HG02623 (cell line): ENCODE measurements at regions not wholly inside any gene's neighbourhood (a gene's known extent, or its start where the extent isn't known, plus 50 kb on each side); places are given as distances from the start of the nearest gene placed in this dataset.
"Not testable (repeated sequence)": the region's sequence is repeated elsewhere in the genome, so short reads cannot be mapped to it uniquely, and the experiment has no call there.

Experiments used
- ATAC-seq: cut with Tn5 transposase; IDR thresholded peaks from one replicate; pipeline ENCODE4 v1.9.1; 2021; ENCODE audit warnings: moderate library complexity; ENCODE audit not compliant: unreplicated experiment

DNA sequence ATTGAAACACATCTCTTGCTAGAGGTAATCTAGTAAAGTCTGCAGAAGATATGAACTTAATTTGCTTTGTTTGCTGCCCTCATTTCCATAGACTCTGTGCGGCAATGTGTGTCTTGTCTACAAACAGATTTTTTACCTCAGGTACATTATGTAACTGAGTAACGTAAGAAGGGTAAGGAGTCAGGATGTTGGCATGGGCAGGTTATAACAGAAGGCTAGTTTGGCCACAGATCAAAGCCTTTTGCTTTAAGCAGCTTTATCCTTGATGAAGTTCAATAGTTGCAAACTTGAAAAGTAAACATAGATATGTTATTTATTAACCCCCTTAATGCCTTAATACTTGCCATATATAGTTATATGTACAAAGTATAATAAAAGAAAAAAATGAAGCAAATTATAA lies 391.6 kb upstream of the FKBP1C start:
- ATAC-seq, result no peak

DNA sequence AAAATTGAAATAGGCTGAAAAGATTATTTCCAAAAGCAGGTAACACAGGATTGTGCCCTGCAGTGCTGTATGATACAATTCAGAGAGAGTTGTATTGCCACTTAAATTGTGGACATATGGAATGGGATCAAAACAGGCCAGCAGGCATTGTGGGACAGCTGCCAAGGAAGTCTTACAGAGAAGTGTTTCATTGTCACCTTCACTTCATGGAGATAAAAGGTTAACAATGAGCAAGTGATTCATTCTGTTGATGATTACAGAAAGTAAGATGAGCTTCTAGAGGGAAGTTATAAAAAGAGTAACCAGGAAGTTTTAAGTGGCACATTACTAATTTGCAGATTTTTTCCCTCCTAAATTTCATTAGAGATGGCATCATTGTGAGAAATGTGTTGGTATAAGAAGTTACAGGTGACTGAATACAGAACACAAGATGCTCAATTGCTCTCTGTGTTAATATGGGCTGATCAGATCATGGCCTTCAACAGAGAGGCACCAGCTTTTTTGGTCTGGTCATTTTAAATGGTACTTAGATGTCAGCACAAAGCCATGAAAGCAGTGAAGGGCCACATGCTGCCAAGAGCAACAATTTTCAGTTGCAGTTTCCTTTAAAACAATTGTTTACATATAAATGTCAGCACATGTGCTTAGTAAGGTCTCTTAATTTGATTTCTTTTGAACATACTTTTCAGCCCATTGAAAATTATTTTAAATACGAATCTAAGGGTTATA lies 402.5 kb upstream of the FKBP1C start:
- ATAC-seq, result no peak

DNA sequence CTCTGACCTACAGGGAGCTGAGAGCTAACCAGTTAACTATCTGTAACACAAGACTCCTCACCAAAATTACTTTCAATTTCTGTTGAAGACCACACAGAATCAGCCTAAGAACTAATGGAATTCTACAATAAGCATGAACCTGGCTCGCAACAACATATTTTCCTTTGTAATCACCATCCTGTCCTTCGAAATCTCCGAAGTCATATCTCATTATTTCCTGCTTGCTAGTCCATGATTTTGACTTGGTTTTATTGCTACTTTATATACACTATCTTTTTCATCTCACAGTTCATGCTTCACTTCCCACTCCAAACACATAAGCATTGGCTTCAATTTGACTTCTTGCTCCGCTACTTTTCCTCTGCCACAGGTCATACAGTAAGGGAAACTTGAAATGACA lies 405.8 kb upstream of the FKBP1C start:
- ATAC-seq, result no peak

DNA sequence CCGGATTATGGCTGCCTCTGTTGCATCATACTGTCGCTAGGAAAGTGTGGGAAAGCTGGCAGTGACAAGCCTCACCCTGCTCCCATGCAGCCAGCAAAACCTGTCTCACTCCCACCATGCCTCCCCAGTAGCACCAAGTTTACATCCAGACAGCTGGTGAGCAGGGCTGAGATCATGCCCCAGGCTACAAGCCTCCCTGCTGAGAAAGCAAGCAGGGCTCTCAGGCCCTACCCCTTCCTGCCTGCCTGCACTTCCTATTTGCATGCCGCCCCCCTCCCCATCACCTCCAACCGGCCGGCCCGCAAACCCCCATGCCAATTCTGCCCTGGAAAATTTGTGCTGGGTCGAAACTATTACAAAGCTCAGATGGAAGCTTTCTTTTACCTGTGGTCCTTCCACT lies 408.2 kb upstream of the FKBP1C start:
- ATAC-seq, result no peak

DNA sequence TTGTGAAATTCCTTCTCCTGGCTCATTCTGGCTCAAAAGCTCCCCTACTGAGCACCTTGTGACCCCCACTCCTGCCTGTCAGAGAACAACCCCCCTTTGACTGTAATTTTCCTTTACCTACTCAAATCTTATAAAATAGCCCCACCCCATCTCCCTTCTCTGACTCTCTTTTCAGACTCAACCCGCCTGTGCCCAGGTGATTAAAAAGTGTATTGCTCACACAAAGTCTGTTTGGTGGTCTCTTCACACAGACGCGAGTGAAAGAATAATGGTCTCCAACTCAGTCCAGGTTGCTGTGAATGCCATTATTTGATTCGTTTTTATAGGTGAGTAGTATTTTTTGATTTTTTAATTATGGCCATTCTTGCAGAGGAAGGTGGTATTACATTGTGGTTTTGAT lies 414.1 kb upstream of the FKBP1C start:
- no peak for ATAC-seq

DNA sequence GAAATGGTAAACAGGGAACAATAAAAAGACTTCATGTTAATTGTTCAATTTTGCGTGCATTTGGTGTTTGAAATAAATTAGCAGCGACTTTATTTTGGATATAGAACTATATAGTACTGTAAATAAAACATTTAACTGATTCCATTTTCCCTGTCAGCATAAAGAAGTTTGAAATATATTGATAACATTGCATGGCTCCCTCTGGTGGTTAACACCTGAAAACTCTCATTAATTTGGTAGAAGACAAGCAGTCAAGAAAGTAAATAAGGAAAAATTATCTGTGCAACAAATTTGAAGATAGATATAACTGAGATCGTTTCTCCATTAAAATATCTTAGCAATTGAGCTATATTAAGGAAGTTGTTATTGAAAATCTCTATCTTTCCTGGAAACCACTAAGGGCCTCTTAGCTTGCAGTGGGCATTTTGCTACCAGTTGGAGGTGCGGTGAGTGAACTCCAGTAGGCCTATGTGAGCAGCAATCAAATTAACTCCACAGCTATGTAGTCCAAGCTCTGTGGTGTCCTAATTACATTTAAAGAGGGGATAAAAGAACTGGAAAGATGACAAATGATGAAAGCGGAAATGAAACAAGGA lies 435.7 kb upstream of the FKBP1C start:
- no peak for ATAC-seq

DNA sequence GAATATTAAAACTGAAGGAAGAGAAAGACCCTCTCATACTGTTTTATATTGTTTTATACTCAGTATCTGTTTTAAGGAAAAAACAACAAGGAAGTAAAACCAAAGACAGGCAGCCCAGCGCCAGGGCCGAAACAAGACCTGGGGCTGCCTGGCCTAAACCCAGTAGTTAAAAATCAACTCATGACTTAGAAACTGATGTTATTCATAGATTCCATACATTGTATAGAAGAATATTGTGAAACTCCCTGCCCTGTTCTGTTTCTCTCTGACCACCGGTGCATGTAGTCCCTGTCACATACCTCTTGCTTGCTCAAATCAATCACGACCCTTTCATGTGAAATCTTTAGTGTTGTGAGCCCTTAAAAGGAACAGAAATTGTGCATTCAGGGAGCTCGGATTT lies 445.1 kb upstream of the FKBP1C start:
- ATAC-seq, result not testable (repeated sequence)

DNA sequence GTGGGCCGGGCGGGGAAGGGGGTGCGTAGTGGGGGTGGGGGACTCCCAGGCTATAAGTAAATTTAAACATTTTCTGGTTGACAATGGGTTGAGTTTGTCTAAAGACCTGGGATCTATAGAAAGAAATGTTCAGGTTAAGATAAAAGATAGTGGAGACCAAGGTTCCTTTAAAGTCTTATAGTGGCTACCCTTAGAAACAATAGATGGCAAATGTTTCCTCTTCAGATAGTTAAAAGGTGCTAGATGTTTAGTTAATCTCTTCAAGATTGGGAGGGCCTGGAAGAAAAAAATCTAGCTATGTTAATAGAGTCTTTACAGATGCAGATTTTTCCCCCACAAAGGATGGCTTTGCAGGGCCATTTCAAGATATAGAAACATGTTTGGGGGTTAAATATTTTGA lies 446.4 kb upstream of the FKBP1C start:
- no peak for ATAC-seq

DNA sequence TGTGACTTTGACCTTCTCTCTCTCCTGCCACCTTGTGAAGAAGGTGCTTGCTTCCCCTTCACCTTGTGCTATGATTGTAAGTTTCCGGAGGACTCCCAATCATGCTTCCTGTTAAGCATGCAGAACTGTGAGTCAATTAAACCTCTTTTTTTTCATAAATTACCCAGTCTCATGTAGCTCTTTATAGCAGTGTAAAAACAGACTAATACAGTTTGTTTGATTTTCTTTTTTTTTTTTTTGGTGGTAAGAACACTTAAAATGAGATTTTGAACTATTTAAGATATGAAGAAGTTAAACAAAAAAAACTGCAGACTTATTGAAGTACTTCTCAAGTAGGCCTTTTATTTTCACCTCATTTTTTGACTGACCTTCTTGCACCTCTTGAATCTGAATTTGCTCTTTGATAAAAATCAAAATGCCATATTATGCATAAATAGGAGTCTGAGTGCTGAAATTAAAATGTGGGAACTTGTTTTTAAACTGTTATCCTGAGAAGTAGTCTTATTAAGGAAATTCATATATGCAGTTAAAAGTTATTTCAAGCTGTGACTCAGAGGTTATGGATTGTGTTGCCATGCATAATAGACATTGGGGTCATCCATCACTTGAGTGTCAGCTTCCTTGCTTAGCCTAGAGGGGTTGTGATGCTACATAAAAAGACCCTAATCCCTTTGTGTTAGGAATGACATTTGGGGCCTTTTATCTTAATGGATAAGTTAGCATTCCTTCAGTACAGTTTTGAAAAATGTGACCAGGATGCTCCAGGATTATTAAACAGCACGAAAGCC lies 447.9 kb upstream of the FKBP1C start:
- no peak for ATAC-seq

DNA sequence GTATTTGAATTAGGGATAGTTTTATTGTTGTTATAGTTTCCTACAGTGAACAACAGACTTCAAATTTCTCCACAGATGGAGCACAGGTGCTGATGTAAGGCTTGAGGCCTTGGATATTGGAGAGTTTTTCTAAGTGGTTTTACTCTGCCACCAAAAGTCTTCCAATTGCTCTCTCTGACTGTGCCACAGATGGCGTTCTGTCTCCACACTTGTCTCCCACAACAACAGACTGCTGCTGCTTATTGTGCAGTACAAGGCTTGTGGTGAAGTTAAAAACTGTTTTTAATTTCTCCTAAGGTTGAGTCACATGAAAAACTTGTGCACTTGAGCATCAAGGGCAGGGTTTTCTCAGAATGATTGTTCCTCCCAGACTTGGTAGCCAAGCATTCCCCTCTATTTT lies 460.9 kb upstream of the KHDRBS2 start:
- ATAC-seq, result no peak

DNA sequence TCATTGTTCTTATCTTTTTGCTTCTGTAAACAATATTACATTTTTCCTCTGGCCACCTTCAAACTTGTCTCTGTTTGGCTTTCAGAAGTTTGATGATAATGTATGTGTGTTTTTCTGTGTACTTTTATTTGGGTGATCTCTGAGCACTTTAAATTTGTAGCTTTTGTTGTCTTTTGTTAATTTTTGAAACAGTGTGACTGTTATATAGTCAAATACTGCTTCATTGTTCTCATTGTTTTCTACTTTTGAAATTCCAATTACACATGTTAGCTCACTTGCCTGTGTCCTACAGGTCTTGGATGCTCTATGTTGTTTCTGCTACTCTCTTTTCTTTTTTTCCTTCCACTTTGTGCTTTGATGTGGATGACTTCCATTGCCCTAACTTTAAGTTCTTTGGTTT lies 460.1 kb upstream of the KHDRBS2 start:
- ATAC-seq, result no peak

DNA sequence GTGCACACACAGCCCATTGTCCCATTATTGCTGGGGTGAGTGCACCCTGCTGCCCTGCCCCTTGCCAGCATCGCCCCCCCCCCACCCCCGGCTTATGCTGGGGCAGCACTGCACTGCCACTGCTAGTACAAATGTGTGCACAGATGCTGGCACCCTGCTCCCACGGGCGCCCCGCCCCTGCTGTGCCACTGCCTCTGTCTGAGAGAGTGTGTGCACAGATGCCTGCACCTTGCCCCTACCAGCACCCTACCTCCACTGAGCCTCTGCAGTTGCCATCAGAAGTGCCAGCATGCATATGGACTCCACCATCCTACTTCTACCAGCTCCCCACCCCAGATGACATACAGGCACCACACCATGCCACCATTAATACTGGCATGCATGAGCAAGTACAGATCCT lies 454.6 kb upstream of the KHDRBS2 start:
- no peak for ATAC-seq

DNA sequence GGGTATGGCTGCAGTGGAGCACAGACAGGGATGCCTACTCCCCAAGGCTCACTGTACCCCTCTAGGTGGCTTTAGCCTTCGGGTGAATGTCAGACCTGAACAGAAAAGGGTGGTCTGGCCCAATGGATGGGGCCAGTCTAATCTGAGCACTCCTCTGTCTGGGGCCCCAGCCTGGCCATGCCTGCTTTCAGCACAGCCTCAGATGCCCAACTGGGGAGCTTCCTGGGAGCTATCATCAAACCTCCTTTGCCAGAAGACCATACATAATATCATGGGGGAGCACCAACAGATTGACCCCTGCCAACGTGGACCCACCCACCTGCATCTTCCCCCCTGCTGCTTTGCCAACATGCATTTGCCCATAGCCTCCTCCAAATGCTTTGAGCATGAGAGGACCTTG lies 454.1 kb upstream of the KHDRBS2 start:
- ATAC-seq, result no peak

DNA sequence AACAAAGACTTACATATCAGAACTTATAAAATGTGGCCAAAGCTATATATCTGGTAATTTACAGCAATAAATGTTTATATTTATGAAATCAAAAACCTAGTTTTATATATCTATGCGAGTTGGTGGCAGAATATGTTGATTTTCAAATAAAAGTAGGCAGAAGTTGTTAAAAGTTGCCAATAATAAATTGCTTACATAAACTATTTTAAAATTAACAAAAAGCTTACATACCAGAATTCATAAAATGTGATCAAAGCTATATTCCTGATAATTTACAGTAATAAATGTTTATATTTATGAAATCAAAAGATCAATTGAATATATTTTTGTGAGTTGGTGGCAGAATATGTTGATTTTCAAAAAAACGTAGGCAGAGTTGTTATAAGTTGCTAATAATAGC lies 451.8 kb upstream of the KHDRBS2 start:
- ATAC-seq, result no peak

DNA sequence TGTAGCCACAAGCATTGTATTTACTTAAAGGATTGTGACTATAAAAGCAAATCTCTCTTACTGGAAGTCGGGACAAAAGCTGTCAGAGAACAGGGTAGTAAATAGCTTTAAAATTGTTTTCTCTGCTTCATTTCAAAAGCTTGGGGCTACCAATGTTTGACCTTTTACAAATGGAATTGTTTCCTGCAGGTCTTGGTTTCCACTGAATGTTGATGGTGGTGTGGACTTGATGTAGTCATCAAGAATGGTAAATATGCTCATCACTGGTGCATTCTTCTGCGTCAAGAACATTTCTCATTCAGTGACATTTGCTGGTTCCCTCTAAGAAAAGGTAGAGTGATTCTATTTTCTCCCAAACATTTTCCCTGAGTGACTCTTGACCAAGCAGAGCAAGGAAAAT lies 435.4 kb upstream of the KHDRBS2 start:
- no peak for ATAC-seq

DNA sequence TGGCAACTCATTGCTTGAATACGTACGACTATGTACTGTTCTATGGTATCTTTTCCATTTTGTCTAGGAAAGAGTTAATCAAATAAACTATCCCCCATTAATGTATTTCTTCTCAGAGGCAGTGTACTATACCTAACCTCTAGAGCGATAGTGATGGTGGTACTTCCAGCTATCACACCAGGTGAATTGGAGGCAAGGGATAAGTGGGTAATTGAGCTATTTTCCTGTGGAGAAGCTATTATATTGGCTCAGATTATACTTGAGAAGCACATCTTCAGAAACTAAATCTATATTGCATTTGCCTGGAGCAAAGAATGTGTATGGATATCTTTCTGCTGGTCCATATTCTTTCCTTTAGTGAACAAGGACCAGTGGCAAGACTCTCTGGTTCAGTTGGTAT lies 430.7 kb upstream of the KHDRBS2 start:
- ATAC-seq, result no peak

DNA sequence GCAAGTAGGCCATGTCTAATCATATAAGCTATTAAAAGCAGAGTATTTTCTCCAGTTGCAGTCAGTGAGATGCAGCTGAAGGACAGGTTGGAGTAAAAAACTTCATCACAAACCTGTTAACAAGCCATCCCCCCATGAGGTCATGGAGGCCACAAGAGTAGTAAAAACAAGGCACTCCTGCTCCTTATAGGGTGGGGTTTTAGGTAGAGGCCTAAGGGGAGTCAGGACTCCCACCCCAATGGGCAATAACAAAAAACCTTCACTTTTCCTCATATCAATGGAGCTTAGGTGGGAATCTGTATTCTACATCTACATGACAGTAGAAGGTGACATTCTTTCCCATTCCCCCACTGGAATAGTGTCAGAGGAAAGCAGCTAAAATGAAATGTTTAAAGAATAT lies 428.1 kb upstream of the KHDRBS2 start:
- ATAC-seq, result no peak

DNA sequence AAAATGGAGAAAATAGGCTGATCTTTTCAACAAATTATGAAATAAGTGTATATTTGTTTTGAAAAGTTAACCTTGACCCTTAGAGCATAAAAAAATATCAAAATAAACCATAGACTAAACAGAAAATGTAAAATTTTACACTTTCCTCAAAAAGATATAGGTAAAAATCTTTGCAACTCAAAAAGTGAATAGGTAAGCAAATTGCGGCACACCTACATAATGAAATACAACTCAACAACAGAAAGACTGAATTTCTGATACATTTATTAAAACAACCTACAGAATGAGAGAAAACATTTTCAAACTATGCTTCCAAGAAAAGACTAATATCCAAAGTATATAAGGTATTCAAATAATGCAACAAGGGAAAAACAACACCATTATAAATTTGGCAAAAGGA lies 425.7 kb upstream of the KHDRBS2 start:
- no peak for ATAC-seq

DNA sequence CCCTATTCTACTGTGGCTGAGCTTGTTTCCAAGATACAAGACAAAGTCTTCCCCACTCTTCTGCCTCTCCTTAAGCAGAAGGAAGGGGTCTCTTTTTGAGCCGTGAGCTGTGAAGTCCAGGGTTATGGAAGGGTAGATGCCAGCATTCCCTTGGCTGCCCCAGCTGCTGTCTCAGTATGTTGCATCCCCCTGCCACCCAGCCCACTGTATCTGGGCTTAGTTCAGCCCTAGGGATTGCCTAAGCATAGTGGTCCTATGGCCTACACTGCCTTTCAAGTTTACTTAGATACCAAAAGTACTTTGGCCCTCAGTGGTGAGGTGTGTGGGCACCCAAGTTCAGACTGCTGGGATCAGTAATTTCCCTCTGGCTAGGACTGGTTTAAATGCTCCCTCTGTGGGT lies 421.9 kb upstream of the KHDRBS2 start:
- no peak for ATAC-seq

DNA sequence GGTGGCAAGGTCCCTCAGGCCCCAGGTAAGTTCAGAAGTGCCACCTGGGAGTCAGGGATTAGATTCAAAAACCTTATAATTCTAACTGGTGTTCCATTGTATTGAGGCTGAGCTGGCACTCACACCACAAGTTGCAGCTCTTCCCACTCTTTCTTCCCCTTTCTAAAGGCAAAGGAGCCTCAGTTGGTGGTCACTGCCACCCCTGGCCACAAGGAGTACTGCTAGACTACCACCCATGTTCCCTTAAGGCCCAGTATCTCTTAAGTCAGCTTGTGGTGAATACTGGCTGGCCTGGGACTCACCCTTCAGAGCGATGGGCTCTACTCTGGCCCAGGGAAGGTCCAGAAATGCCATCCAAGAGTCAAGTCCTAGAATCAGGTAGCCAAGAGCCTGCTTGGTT lies 421.1 kb upstream of the KHDRBS2 start:
- no peak for ATAC-seq

DNA sequence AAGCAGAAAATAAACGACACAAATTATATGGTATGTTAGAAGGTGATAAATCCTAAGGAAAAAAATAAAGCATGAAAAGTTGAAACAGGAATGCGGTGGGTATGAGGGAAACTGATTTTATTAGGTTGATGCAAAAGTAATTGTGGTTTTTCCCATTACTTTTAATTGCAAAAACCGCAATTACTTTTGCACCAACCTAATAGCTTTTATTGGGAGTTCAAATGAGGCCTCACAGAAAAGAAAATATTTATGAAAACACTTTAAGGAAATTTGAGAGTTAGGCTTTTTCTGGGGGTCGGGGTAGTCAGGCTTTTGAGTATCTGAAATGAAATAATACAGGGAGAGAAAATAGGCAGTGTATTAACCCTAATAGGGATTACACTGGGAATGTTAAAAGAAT lies 397.0 kb upstream of the KHDRBS2 start:
- ATAC-seq, result no peak

DNA sequence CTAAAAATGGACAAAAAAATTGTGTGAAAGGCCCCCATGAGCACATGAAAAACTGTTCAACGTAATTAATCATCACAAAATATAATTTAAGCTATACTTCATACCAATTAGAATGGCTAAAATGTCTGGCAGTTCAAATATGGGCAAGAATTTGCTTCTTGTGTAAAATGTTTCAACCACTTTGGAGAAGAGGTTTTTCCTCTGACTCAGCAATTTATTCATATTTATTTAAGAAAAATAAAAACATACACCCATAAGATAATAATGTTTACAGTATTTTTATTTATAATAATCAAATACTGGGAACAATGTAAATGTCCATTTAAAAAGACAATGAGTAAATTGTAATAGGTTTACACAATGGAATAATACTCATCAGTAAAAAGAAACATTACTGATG lies 395.1 kb upstream of the KHDRBS2 start:
- ATAC-seq, result no peak
